Erythroblast (primary cell): ENCODE measurements at regions not wholly inside any gene's neighbourhood (a gene's known extent, or its start where the extent isn't known, plus 50 kb on each side); places are given as distances from the start of the nearest gene placed in this dataset.

Experiments
- GATA1 ChIP-seq: IDR thresholded peaks from 2 replicates; pipeline ENCODE4 v1.6.1; 2011; ENCODE audit warnings: low read depth, mild to moderate bottlenecking, control low read depth, low read length, moderate library complexity
- POLR2A ChIP-seq: IDR thresholded peaks from 2 replicates; pipeline ENCODE4 v1.6.1; 2011; ENCODE audit warnings: mild to moderate bottlenecking, low read length

DNA sequence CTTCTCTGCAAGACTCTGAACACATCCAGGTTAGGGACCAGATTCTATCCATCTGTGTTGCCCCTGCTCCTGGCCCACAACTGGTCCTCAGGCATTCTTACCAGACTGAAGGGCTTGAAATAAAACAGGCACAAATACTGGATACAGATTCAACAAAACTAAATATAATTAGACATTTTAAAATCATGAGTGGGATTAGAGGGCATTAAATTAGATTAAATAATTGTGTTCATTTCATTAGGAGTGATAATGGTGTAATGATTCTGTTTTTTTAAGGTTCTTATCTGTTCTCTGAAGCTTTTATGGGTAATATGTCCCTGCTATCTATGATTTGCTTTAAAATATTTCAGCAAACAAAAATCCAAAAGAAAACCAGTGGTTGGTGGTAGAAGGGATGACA is 226.5 kb downstream of the IRS1 start:
- TF ChIP-seq POLR2A (no peak), GATA1 (no peak)
